DND-41 (cell line): ENCODE measurements at regions not wholly inside any gene's neighbourhood (a gene's known extent, or its start where the extent isn't known, plus 50 kb on each side); places are given as distances from the start of the nearest gene placed in this dataset.

ENCODE experiments used
- CTCF ChIP-seq: IDR thresholded peaks from 2 replicates; pipeline ENCODE4 v1.5.1; 2012; ENCODE audit warnings: borderline replicate concordance, low read length, moderate library complexity, mild to moderate bottlenecking; ENCODE audit not compliant: poor library complexity, severe bottlenecking; ENCODE audit errors: extremely low read depth
- EZH2 ChIP-seq: IDR thresholded peaks from 3 replicates; pipeline ENCODE4 v1.6.1; 2012; ENCODE audit warnings: borderline replicate concordance, low read depth, mild to moderate bottlenecking, moderate library complexity, low read length, inconsistent platforms; ENCODE audit not compliant: severe bottlenecking

- TF ChIP-seq CTCF (no peak), EZH2 (no peak)
Measured at GRCh38 chr5:8156706-8157105, 287.8 kb downstream of the MTRR start.
